GM12878 (cell line): ENCODE measurements at regions not wholly inside any gene's neighbourhood (a gene's known extent, or its start where the extent isn't known, plus 50 kb on each side); places are given as distances from the start of the nearest gene placed in this dataset.

ENCODE experiments used
- ATAC-seq: fragments of 200-7000 bp; cut with Tn5 transposase; 3 replicates; pipeline ENCODE4 v1.9.1; 2020; ENCODE audit warnings: mild to moderate bottlenecking, moderate library complexity
- BruUV-seq: library from RNA; stranded (reverse); fragments of 400-500 nt; replicated peaks from 2 replicates; lab custom pipeline; 2021; lab: Mats Ljungman, UMichigan
- CTCF ChIA-PET: fragments of 300-600 bp; sonication (Branson Sonifier 250); formaldehyde crosslinking; extraction: SDS; loops from one replicate; lab custom pipeline; 2021; ENCODE audit warnings: inconsistent platforms; lab: Yijun Ruan, JAX
- POLR2A ChIA-PET: fragments of 350-600 bp; formaldehyde crosslinking; extraction: SDS; loops from one replicate; lab custom pipeline; 2021; ENCODE audit warnings: inconsistent platforms; lab: Charles Lee
- RAD21 ChIA-PET: fragments of 300-600 bp; sonication (Branson Sonifier 250); formaldehyde crosslinking; loops from one replicate; lab custom pipeline; 2023; ENCODE audit warnings: antibody characterized with exemption; ENCODE audit not compliant: unreplicated experiment; lab: Charles Lee
- SMC1A ChIA-PET: fragments of 300-600 bp; sonication (Branson Sonifier 250); formaldehyde crosslinking; loops from one replicate; lab custom pipeline; 2023; ENCODE audit not compliant: unreplicated experiment, uncharacterized antibody; lab: Charles Lee
- DNase-seq: peaks from one replicate; pipeline ENCODE4 v3.0.0-alpha.2; 2011; ENCODE audit warnings: low read depth, low spot score
- FAIRE-seq: peaks from 3 replicates; lab custom pipeline; 2011; peaks lifted over from hg19 to GRCh38; lab: Jason Lieb, UNC
- H2AFZ ChIP-seq: 2 replicates; pipeline ENCODE4 v1.6.0; 2011; ENCODE audit warnings: low read depth, low read length, control low read depth; ENCODE audit not compliant: control insufficient read depth
- H3K27ac ChIP-seq: 2 replicates; pipeline ENCODE4 v1.5.1; 2011; ENCODE audit warnings: control low read depth; ENCODE audit not compliant: control insufficient read depth, insufficient read depth
- H3K27me3 ChIP-seq, 2 experiments: replicated peaks in 1 of 2; 2 replicates each; pipeline versions ENCODE4 v1.6.0 to v1.6.1; 2011; ENCODE audit warnings: low read length in 1 of 2; ENCODE audit not compliant: control insufficient read depth in 2 of 2, insufficient read depth in 2 of 2
- H3K36me3 ChIP-seq, 2 experiments: 2 replicates each; pipeline ENCODE4 v1.5.1; 2011; ENCODE audit warnings: low read length in 1 of 2; ENCODE audit not compliant: control insufficient read depth in 2 of 2, insufficient read depth in 2 of 2
- H3K4me1 ChIP-seq: 2 replicates; pipeline ENCODE4 v1.6.1; 2011; ENCODE audit warnings: mild to moderate bottlenecking, low read length, moderate library complexity, mixed read lengths; ENCODE audit not compliant: control insufficient read depth, insufficient read depth
- H3K4me2 ChIP-seq: 2 replicates; pipeline ENCODE4 v1.6.0; 2011; ENCODE audit warnings: control low read depth; ENCODE audit not compliant: control insufficient read depth, insufficient read depth
- H3K4me3 ChIP-seq: fragments of 200-600 bp; sonication (generic); 2 replicates; pipeline ENCODE4 v1.5.1; 2016
- H3K79me2 ChIP-seq: 2 replicates; pipeline ENCODE4 v1.6.0; 2011; ENCODE audit warnings: low read length; ENCODE audit not compliant: control insufficient read depth, insufficient read depth
- H3K9ac ChIP-seq: 2 replicates; pipeline ENCODE4 v1.8.0; 2011; ENCODE audit warnings: low read length, control low read depth, mixed read lengths; ENCODE audit not compliant: control insufficient read depth, insufficient read depth
- H3K9me3 ChIP-seq: replicated peaks from 3 replicates; pipeline ENCODE4 v1.5.1; 2011; ENCODE audit warnings: mild to moderate bottlenecking, low read length; ENCODE audit not compliant: control insufficient read depth, insufficient read depth
- H4K20me1 ChIP-seq: 2 replicates; pipeline ENCODE4 v1.6.0; 2011; ENCODE audit not compliant: control insufficient read depth, insufficient read depth
- BRCA1 ChIP-seq: IDR thresholded peaks from 2 replicates; pipeline ENCODE4 v1.6.1; 2011; ENCODE audit warnings: low read depth, low read length, improper control_type of control experiment
- ESRRA ChIP-seq: IDR thresholded peaks from 2 replicates; pipeline ENCODE4 v1.6.1; 2012; ENCODE audit warnings: mild to moderate bottlenecking, low read length, improper control_type of control experiment
- IKZF1 ChIP-seq: fragments of 450-650 bp; conservative IDR thresholded peaks from 2 replicates; pipeline ENCODE4 v1.6.1; 2017; ENCODE audit warnings: antibody characterized with exemption, mild to moderate bottlenecking
- JUNB ChIP-seq: IDR thresholded peaks from 2 replicates; pipeline ENCODE4 v1.6.1; 2016; ENCODE audit warnings: antibody characterized with exemption, mild to moderate bottlenecking
- NR2C2 ChIP-seq: IDR thresholded peaks from 2 replicates; pipeline ENCODE4 v1.6.1; 2011; ENCODE audit warnings: borderline replicate concordance, low read depth; ENCODE audit not compliant: control insufficient read depth, insufficient read length
- NR2F1 ChIP-seq: fragments of 450-650 bp; conservative IDR thresholded peaks from 2 replicates; pipeline ENCODE4 v1.6.1; 2017; ENCODE audit warnings: mild to moderate bottlenecking
- POLR2AphosphoS2 ChIP-seq: IDR thresholded peaks from 2 replicates; pipeline ENCODE4 v1.6.1; 2011; ENCODE audit warnings: low read depth, mild to moderate bottlenecking, low read length, improper control_type of control experiment, moderate library complexity
- POLR2AphosphoS5 ChIP-seq: IDR thresholded peaks from 2 replicates; pipeline ENCODE4 v1.6.1; 2011; ENCODE audit warnings: mild to moderate bottlenecking, low read length, inconsistent platforms
- SMAD1 ChIP-seq: fragments of 450-650 bp; IDR thresholded peaks from 2 replicates; pipeline ENCODE4 v1.6.1; 2018; ENCODE audit warnings: mild to moderate bottlenecking, low read depth; ENCODE audit not compliant: partially characterized antibody
- YBX1 ChIP-seq: fragments of 450-650 bp; IDR thresholded peaks from 2 replicates; pipeline ENCODE4 v1.6.1; 2016; ENCODE audit warnings: antibody characterized with exemption
- ZNF384 ChIP-seq: IDR thresholded peaks from 2 replicates; pipeline ENCODE4 v1.6.1; 2012; ENCODE audit warnings: low read depth, mild to moderate bottlenecking, low read length, improper control_type of control experiment, borderline replicate concordance
- WGBS: methylation state at CpG from one replicate; pipeline ENCODE4 v1.1.6; 2016; ENCODE audit warnings: low lambda C conversion rate; ENCODE audit not compliant: insufficient replicate concordance, insufficient coverage; ENCODE audit errors: missing lambda C conversion rate; 5-methylcytosine and 5-hydroxymethylcytosine counted together
- in situ Hi-C: fragments of 300-500 bp; cut with MboI; formaldehyde crosslinking; loops from 9 replicates; pipeline ENCODE4 v1.14.3; 2018; ENCODE audit warnings: mixed read lengths
- intact Hi-C: fragments of 100-400 bp; cut with micrococcal nuclease; formaldehyde crosslinking; loops from one replicate; pipeline ENCODE4 v1.14.2; 2022; ENCODE audit not compliant: unreplicated experiment
- TF ChIP-seq, protein P1 (sequence below): fragments of 450-650 bp; IDR thresholded peaks from 2 replicates; pipeline ENCODE4 v1.6.1; 2017; ENCODE audit warnings: mild to moderate bottlenecking, moderate library complexity
- TF ChIP-seq, protein P2 (sequence below): fragments of 150-350 bp; IDR thresholded peaks from 2 replicates; pipeline ENCODE4 v1.6.1; 2014; ENCODE audit warnings: mild to moderate bottlenecking, low read depth, low read length
- TF ChIP-seq, protein P3 (sequence below): IDR thresholded peaks from 2 replicates; pipeline ENCODE4 v1.6.1; 2012; ENCODE audit warnings: improper control_type of control experiment, low read depth, low read length; ENCODE audit not compliant: insufficient replicate concordance

DNA sequence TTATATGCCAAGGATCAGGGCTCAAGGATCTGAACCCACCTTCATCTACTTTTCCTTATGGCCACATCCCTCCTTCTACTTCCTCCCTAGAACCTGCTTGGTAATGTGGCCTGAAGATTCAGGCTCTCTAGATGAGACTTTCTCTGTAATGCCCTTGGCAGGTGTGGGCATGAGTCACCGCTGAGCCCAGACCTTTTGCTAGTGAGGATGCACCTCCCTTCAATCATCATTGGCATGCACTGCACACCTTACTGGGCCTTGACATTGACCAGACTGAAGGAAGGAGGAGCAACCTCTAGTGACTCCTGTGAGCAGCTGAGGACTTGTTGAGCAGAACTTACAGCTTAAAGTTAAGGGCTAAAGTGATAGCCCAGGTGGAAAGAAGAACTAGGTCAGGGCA, 405.3 kb downstream of the MAFB start (continued):
- TF ChIP-seq SMAD1 (no peak), NR2C2 (no peak), POLR2AphosphoS5 (no peak), BRCA1 (no peak), NR2F1 (no peak), YBX1 (no peak)
- TF ChIP-seq, protein P1, sequence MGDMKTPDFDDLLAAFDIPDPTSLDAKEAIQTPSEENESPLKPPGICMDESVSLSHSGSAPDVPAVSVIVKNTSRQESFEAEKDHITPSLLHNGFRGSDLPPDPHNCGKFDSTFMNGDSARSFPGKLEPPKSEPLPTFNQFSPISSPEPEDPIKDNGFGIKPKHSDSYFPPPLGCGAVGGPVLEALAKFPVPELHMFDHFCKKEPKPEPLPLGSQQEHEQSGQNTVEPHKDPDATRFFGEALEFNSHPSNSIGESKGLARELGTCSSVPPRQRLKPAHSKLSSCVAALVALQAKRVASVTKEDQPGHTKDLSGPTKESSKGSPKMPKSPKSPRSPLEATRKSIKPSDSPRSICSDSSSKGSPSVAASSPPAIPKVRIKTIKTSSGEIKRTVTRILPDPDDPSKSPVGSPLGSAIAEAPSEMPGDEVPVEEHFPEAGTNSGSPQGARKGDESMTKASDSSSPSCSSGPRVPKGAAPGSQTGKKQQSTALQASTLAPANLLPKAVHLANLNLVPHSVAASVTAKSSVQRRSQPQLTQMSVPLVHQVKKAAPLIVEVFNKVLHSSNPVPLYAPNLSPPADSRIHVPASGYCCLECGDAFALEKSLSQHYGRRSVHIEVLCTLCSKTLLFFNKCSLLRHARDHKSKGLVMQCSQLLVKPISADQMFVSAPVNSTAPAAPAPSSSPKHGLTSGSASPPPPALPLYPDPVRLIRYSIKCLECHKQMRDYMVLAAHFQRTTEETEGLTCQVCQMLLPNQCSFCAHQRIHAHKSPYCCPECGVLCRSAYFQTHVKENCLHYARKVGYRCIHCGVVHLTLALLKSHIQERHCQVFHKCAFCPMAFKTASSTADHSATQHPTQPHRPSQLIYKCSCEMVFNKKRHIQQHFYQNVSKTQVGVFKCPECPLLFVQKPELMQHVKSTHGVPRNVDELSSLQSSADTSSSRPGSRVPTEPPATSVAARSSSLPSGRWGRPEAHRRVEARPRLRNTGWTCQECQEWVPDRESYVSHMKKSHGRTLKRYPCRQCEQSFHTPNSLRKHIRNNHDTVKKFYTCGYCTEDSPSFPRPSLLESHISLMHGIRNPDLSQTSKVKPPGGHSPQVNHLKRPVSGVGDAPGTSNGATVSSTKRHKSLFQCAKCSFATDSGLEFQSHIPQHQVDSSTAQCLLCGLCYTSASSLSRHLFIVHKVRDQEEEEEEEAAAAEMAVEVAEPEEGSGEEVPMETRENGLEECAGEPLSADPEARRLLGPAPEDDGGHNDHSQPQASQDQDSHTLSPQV, result no peak

DNA sequence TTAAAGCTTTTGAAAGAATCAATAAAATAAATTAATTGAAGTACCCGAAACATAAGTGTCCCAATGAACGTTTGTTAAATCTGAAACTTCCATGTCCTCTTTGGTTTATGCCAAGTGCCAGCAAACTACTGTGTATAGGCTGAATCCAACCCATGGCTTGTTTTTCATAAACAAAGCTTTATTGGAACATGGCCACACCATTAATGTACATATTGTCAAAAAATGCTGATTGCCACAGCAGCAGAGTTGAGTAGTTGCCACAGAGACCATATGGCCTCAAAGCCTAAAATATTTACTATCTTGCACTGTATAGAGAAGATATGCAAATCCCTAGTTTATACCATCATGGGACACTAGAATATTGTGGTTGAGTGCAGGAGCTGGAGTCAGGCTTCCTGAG, 406.1 kb downstream of the MAFB start:
- no peak for FAIRE-seq
- POLR2A ChIA-PET, result no interaction called here
- no peak for TF ChIP-seq ESRRA
- no peak for TF ChIP-seq JUNB
- TF ChIP-seq POLR2AphosphoS2, result no peak
- TF ChIP-seq, protein P2, sequence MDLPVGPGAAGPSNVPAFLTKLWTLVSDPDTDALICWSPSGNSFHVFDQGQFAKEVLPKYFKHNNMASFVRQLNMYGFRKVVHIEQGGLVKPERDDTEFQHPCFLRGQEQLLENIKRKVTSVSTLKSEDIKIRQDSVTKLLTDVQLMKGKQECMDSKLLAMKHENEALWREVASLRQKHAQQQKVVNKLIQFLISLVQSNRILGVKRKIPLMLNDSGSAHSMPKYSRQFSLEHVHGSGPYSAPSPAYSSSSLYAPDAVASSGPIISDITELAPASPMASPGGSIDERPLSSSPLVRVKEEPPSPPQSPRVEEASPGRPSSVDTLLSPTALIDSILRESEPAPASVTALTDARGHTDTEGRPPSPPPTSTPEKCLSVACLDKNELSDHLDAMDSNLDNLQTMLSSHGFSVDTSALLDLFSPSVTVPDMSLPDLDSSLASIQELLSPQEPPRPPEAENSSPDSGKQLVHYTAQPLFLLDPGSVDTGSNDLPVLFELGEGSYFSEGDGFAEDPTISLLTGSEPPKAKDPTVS, result no peak
- TF ChIP-seq, protein P3, sequence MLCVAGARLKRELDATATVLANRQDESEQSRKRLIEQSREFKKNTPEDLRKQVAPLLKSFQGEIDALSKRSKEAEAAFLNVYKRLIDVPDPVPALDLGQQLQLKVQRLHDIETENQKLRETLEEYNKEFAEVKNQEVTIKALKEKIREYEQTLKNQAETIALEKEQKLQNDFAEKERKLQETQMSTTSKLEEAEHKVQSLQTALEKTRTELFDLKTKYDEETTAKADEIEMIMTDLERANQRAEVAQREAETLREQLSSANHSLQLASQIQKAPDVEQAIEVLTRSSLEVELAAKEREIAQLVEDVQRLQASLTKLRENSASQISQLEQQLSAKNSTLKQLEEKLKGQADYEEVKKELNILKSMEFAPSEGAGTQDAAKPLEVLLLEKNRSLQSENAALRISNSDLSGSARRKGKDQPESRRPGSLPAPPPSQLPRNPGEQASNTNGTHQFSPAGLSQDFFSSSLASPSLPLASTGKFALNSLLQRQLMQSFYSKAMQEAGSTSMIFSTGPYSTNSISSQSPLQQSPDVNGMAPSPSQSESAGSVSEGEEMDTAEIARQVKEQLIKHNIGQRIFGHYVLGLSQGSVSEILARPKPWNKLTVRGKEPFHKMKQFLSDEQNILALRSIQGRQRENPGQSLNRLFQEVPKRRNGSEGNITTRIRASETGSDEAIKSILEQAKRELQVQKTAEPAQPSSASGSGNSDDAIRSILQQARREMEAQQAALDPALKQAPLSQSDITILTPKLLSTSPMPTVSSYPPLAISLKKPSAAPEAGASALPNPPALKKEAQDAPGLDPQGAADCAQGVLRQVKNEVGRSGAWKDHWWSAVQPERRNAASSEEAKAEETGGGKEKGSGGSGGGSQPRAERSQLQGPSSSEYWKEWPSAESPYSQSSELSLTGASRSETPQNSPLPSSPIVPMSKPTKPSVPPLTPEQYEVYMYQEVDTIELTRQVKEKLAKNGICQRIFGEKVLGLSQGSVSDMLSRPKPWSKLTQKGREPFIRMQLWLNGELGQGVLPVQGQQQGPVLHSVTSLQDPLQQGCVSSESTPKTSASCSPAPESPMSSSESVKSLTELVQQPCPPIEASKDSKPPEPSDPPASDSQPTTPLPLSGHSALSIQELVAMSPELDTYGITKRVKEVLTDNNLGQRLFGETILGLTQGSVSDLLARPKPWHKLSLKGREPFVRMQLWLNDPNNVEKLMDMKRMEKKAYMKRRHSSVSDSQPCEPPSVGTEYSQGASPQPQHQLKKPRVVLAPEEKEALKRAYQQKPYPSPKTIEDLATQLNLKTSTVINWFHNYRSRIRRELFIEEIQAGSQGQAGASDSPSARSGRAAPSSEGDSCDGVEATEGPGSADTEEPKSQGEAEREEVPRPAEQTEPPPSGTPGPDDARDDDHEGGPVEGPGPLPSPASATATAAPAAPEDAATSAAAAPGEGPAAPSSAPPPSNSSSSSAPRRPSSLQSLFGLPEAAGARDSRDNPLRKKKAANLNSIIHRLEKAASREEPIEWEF, result no peak
- TF ChIP-seq IKZF1, result no peak
- TF ChIP-seq ZNF384, result no peak

More for the DNA sequence above, 406.1 kb downstream of the MAFB start:
- intact Hi-C loops, result no loop called here
- RAD21 ChIA-PET, result no interaction called here
- no peak overlapping the region for H3K4me2 ChIP-seq
- ATAC-seq (no peak), DNase-seq (no peak)
- no peak overlapping the region for H3K27ac ChIP-seq
- no peaks in the 10 kb centered on the region; a peak in 2 of 4 replicates for H3K27me3 ChIP-seq
- SMC1A ChIA-PET, result no interaction called here
- in situ Hi-C loops, result no loop called here
- no TSS peak for BruUV-seq
- H3K9ac ChIP-seq, result no peak overlapping the region
- H3K4me3 ChIP-seq, result no peak overlapping the region
- H2AFZ ChIP-seq, result no peak overlapping the region
- CTCF ChIA-PET, result no interaction called here
- H3K9me3 ChIP-seq, result no peaks in the 10 kb centered on the region
- no peaks in the 10 kb centered on the region for H3K4me1 ChIP-seq
- 52% methylated on average over 2 of the region's 2 CpGs for WGBS
- no peaks in the 10 kb centered on the region for H3K36me3 ChIP-seq
- H4K20me1 ChIP-seq, result no peaks in the 10 kb centered on the region
- H3K79me2 ChIP-seq, result no peaks in the 10 kb centered on the region
